IPS-NIHi11 (cell line): ENCODE measurements at regions not wholly inside any gene's neighbourhood (a gene's known extent, or its start where the extent isn't known, plus 50 kb on each side); places are given as distances from the start of the nearest gene placed in this dataset.
"Not testable (repeated sequence)": the region's sequence is repeated elsewhere in the genome, so short reads cannot be mapped to it uniquely, and the experiment has no call there.

Experiments used
- DNase-seq: peaks from one replicate; pipeline ENCODE4 v3.0.0; 2012; ENCODE audit warnings: mixed read lengths, low spot score

- DNase-seq, result no peak
Observed at GRCh38 chr16:63130942-63131341, 1094.7 kb upstream of the CDH8 start.

- DNase-seq, result no peak
Observed at GRCh38 chr16:63129411-63130125, 1093.3 kb upstream of the CDH8 start.

GRCh38 chr16:63119905-63120304 lies 1083.7 kb upstream of the CDH8 start:
- not testable (repeated sequence) for DNase-seq

- no peak for DNase-seq
Observed at GRCh38 chr16:63100082-63100481, 1063.8 kb upstream of the CDH8 start.

- DNase-seq, result no peak
Observed at GRCh38 chr16:63096857-63097256, 1060.6 kb upstream of the CDH8 start.

- no peak for DNase-seq
Observed at GRCh38 chr16:63092736-63093135, 1056.5 kb upstream of the CDH8 start.

- DNase-seq, result no peak
Observed at GRCh38 chr16:63082101-63082500, 1045.9 kb upstream of the CDH8 start.

- no peak for DNase-seq
Observed at GRCh38 chr16:63080746-63081145, 1044.5 kb upstream of the CDH8 start.

- DNase-seq, result no peak
Observed at GRCh38 chr16:63069047-63069446, 1032.8 kb upstream of the CDH8 start.

GRCh38 chr16:63067141-63067540 lies 1030.9 kb upstream of the CDH8 start:
- DNase-seq, result no peak

GRCh38 chr16:63066552-63066951 lies 1030.3 kb upstream of the CDH8 start:
- no peak for DNase-seq

GRCh38 chr16:63061319-63061718 lies 1025.1 kb upstream of the CDH8 start:
- no peak for DNase-seq

GRCh38 chr16:63059676-63060075 lies 1023.4 kb upstream of the CDH8 start:
- no peak for DNase-seq

GRCh38 chr16:63057341-63057740 lies 1021.1 kb upstream of the CDH8 start:
- DNase-seq, result no peak

- DNase-seq, result no peak
Observed at GRCh38 chr16:63050391-63050790, 1014.2 kb upstream of the CDH8 start.

- no peak for DNase-seq
Observed at GRCh38 chr16:63038397-63039106, 1002.3 kb upstream of the CDH8 start.

- no peak for DNase-seq
Observed at GRCh38 chr16:63037761-63038396, 1001.6 kb upstream of the CDH8 start.

GRCh38 chr16:63018581-63019223 lies 982.5 kb upstream of the CDH8 start:
- no peak for DNase-seq

GRCh38 chr16:63008688-63009087 lies 972.5 kb upstream of the CDH8 start:
- DNase-seq, result no peak

- no peak for DNase-seq
Observed at GRCh38 chr16:63005356-63005755, 969.1 kb upstream of the CDH8 start.

GRCh38 chr16:62989480-62989879 lies 953.2 kb upstream of the CDH8 start:
- no peak for DNase-seq

- no peak for DNase-seq
Observed at GRCh38 chr16:62985722-62986121, 949.5 kb upstream of the CDH8 start.

GRCh38 chr16:62978451-62978850 lies 942.2 kb upstream of the CDH8 start:
- no peak for DNase-seq
